Muscle of leg (tissue), 3 donors: ENCODE measurements at regions not wholly inside any gene's neighbourhood (a gene's known extent, or its start where the extent isn't known, plus 50 kb on each side); places are given as distances from the start of the nearest gene placed in this dataset.
"Not testable (repeated sequence)": the region's sequence is repeated elsewhere in the genome, so short reads cannot be mapped to it uniquely, and the experiment has no call there.

Experiments
- DNase-seq: peaks from one replicate; pipeline ENCODE4 v3.0.0; 2013
- H3K27ac ChIP-seq: one replicate; pipeline ENCODE4 v1.5.1; 2013; ENCODE audit warnings: mild to moderate bottlenecking, low read length, control low read depth
- H3K27me3 ChIP-seq: one replicate; pipeline ENCODE4 v1.6.1; 2013; ENCODE audit warnings: low read length; ENCODE audit not compliant: control insufficient read depth, insufficient read depth
- H3K36me3 ChIP-seq: one replicate; pipeline ENCODE4 v1.6.1; 2013; ENCODE audit warnings: low read length; ENCODE audit not compliant: control insufficient read depth, insufficient read depth
- H3K4me1 ChIP-seq: one replicate; pipeline ENCODE4 v1.6.1; 2013; ENCODE audit warnings: low read length; ENCODE audit not compliant: control insufficient read depth, insufficient read depth
- H3K4me3 ChIP-seq: one replicate; pipeline ENCODE4 v1.5.1; 2013; ENCODE audit warnings: low read length, control low read depth
- H3K9me3 ChIP-seq: replicated peaks from 2 replicates; pipeline ENCODE4 v1.6.1; 2013; ENCODE audit warnings: low read depth, low read length; ENCODE audit not compliant: control insufficient read depth
- WGBS: methylation state at CpG from one replicate; pipeline ENCODE4 v1.1.5; 2013; ENCODE audit warnings: missing lambda C conversion rate; ENCODE audit not compliant: insufficient coverage; 5-methylcytosine and 5-hydroxymethylcytosine counted together

- Histone ChIP-seq H3K9me3 (peaks cover 4% of the 10 kb centered on the region), H3K4me1 (no peaks in the 10 kb centered on the region), H3K27ac (no peak overlapping the region), H3K27me3 (no peaks in the 10 kb centered on the region), H3K4me3 (no peak overlapping the region), H3K36me3 (no peaks in the 10 kb centered on the region)
- no peak for DNase-seq
- no CpG with 5 or more reads among the region's 1 CpG for WGBS
Measured at GRCh38 chr13:80695841-80696240, 354.9 kb upstream of the SPRY2 start.

DNA sequence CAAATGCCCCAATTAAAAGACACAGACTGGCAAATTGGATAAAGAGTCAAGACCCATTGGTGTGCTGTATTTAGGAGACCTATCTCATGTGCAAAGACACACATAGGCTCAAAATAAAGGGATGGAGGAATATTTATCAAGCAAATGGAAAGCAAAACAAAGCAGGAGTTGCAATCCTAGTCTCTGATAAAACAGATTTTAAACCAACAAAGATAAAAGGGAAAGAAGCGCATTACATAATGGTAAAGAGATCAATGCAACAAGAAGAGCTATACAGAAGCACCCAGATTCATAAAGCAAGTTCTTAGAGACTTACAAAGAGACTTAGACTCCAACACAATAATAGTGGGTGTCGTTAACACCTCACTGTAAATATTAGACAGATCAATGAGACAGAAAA, 350.9 kb upstream of the SPRY2 start:
- not testable (repeated sequence) for H3K27me3 ChIP-seq, DNase-seq, H3K27ac ChIP-seq, H3K4me1 ChIP-seq, H3K4me3 ChIP-seq, H3K36me3 ChIP-seq
- WGBS: no CpG with 5 or more reads among the region's 2 CpGs
- peaks cover 15% of the 10 kb centered on the region for H3K9me3 ChIP-seq

- no peak overlapping the region for H3K27ac ChIP-seq
- H3K27me3 ChIP-seq: no peaks in the 10 kb centered on the region
- H3K4me3 ChIP-seq: no peak overlapping the region
- 71% methylated on average over 1 of the region's 3 CpGs for WGBS
- no peaks in the 10 kb centered on the region for H3K4me1 ChIP-seq
- no peak for DNase-seq
- H3K9me3 ChIP-seq: peaks cover 15% of the 10 kb centered on the region
- no peaks in the 10 kb centered on the region for H3K36me3 ChIP-seq
Measured at GRCh38 chr13:80690208-80690607, 349.3 kb upstream of the SPRY2 start.

- H3K27ac ChIP-seq: no peak overlapping the region
- no peak overlapping the region for H3K4me3 ChIP-seq
- no peak for DNase-seq
- H3K27me3 ChIP-seq: no peaks in the 10 kb centered on the region
- peaks cover 15% of the 10 kb centered on the region for H3K9me3 ChIP-seq
- no peaks in the 10 kb centered on the region for H3K36me3 ChIP-seq
- peaks cover 3% of the 10 kb centered on the region for H3K4me1 ChIP-seq
Measured at GRCh38 chr13:80688593-80688992, 347.7 kb upstream of the SPRY2 start.

- Histone ChIP-seq H3K9me3 (peaks cover 12% of the 10 kb centered on the region), H3K27me3 (no peaks in the 10 kb centered on the region), H3K4me1 (peaks cover 3% of the 10 kb centered on the region), H3K36me3 (no peaks in the 10 kb centered on the region), H3K27ac (no peak overlapping the region), H3K4me3 (no peak overlapping the region)
- no peak for DNase-seq
- no CpG with 5 or more reads among the region's 1 CpG for WGBS
Measured at GRCh38 chr13:80685942-80686341, 345.0 kb upstream of the SPRY2 start.

DNA sequence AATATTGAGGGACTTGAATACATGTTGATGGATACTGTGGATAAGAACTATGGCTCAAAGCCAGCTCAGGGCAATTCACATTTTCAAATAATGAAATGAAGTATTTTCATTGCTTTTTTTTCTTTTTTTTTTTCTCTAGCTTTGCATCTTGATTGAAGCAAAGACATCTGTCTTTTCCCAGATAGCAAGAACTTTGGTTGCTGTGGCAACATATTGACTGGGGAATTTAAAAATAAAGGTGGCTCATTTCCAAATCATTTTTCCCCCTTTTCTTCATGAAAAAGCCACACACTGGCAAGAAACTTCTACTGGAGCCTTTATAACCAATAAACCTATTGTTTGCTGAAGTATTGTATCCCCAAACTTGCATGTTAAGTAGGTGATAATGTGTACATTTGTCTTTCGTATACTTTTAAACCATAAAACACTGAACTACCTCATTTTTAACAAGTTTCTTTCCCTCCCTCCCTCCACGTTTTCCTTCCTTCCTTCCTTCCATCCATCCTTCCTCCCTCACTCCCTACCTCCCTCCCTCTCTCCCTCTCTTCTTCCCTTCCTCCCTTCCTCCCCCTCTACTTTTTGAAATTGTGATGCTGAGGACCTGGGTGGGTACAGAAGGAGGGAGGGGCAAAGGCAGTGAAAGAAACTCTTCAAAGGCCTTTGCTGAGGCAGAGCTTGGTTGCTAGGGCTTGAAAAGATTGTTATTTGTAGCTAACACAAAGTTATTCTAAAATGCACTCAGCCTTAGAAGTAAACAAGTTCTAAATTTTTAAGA, 343.5 kb upstream of the SPRY2 start:
- no peaks in the 10 kb centered on the region for H3K36me3 ChIP-seq
- no peaks in the 10 kb centered on the region for H3K27me3 ChIP-seq
- H3K9me3 ChIP-seq: peaks cover 9% of the 10 kb centered on the region
- H3K27ac ChIP-seq: peak overlapping the region; percentile 71
- DNase-seq: peak; percentile 80
- H3K4me1 ChIP-seq: peaks cover 3% of the 10 kb centered on the region
- no peak overlapping the region for H3K4me3 ChIP-seq
- WGBS: 43% methylated on average over 1 of the region's 2 CpGs

DNA sequence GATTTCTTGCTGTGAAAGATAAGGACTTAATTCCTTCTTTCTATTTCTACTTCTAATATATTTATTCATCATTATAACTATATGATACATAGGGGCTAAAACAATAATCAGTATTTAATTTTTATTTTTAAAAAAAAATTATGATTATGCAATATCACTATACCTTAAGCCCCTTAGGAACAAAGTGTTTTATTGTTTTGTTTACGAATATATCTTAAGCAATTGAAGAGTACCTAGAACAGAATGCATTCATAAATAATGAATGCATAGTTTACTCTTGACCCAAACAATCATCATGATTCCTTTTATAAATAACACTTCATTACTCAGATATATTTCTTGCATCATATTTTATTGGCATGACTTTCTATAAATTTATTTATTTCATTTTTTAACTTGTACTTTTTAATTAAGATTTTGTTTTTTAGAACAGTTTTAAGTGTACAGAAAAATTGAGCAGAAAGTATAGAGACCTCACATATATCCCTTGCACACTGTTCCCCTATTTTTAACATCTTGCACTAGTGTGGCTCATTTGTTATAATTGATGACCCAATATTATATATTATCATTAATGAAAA, 339.9 kb upstream of the SPRY2 start:
- Histone ChIP-seq H3K27me3 (no peaks in the 10 kb centered on the region), H3K27ac (no peak overlapping the region), H3K4me3 (no peak overlapping the region), H3K36me3 (no peaks in the 10 kb centered on the region), H3K9me3 (peaks cover 22% of the 10 kb centered on the region), H3K4me1 (peaks cover 3% of the 10 kb centered on the region)
- no peak for DNase-seq
- whole genome bisulfite sequencing: no CpG with 5 or more reads among the region's 1 CpG

DNA sequence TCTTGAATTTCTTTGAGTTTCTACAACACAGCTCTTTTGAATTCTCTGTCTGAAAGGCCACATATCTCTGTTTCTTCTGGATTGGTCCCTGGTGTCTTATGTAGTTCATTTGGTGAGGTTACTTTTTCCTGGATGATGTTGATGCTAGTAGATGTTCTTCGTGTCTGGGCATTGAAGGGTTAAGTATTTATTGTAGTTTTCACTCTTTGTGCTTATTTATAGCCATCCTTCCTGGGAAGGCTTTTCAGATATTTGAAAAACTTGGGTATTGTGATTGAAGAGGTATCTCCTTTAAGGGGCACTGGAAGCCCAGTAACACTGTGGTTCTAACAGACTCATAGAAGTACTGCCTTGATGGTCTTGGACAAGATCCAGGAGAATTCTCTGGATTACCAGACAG, 338.5 kb upstream of the SPRY2 start:
- Histone ChIP-seq H3K9me3 (peaks cover 22% of the 10 kb centered on the region), H3K27ac (no peak overlapping the region), H3K27me3 (no peaks in the 10 kb centered on the region), H3K4me3 (no peak overlapping the region), H3K4me1 (peaks cover under 1% of the 10 kb centered on the region), H3K36me3 (no peaks in the 10 kb centered on the region)
- no CpG with 5 or more reads among the region's 1 CpG for WGBS
- no peak for DNase-seq

DNA sequence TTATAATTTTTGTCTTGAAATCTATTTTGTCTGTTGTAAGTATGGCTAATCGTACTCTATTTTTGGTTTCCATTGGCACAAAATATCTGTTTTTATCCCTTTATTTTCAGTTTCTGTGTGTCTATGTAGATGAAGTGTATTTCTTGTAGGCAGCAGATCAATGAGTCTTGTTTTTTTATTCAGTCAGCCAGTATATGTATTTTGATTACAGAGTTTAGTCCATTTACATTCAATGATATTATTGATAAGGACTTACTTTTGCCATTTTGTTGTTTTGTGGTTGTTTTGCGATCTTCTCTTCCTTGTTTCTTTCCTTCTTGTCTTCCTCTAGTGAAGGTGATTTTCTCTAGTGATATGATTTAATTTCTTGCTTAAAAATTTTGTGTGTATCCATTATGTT, 336.3 kb upstream of the SPRY2 start:
- Histone ChIP-seq H3K9me3 (peaks cover 26% of the 10 kb centered on the region), H3K27me3 (no peaks in the 10 kb centered on the region), H3K4me1 (no peaks in the 10 kb centered on the region), H3K36me3 (no peaks in the 10 kb centered on the region), H3K4me3 (no peak overlapping the region), H3K27ac (no peak overlapping the region)
- no peak for DNase-seq
- WGBS: no CpG with 5 or more reads among the region's 2 CpGs

- H3K9me3 ChIP-seq: peaks cover 27% of the 10 kb centered on the region
- not testable (repeated sequence) for H3K27me3 ChIP-seq, H3K27ac ChIP-seq, H3K4me3 ChIP-seq, H3K4me1 ChIP-seq, DNase-seq, H3K36me3 ChIP-seq
- WGBS: no CpG with 5 or more reads among the region's 2 CpGs
Measured at GRCh38 chr13:80675442-80675841, 334.5 kb upstream of the SPRY2 start.
